Tibial artery (tissue), 4 donors: ENCODE measurements at regions not wholly inside any gene's neighbourhood (a gene's known extent, or its start where the extent isn't known, plus 50 kb on each side); places are given as distances from the start of the nearest gene placed in this dataset.

Experiments
- DNase-seq, 2 donors: peaks; one replicate each; pipeline ENCODE4 v3.0.0-alpha.2; 2019
- H3K27ac ChIP-seq, 2 donors: fragments of 200-600 bp; sonication (generic) in 1 of 2; 1 replicate in 1 of 2; 2 replicates in 1 of 2; pipeline ENCODE4 v1.5.1; 2018 to 2019; ENCODE audit warnings: mild to moderate bottlenecking in 1 of 2
- H3K27me3 ChIP-seq, 2 donors: fragments of 200-600 bp; sonication (generic) in 1 of 2; one replicate each; pipeline versions ENCODE4 v1.5.1 to v1.6.0; 2016 to 2019
- H3K36me3 ChIP-seq, 3 donors: fragments of 200-600 bp; sonication (generic) in 2 of 3; one replicate each; pipeline ENCODE4 v1.5.1; 2016 to 2019; ENCODE audit warnings: mild to moderate bottlenecking in 2 of 3
- H3K4me1 ChIP-seq, 4 donors: fragments of 200-600 bp; sonication (generic) in 2 of 4; 1 replicate in 3 of 4; 2 replicates in 1 of 4; pipeline ENCODE4 v1.5.1; 2016 to 2019
- H3K4me3 ChIP-seq, 2 donors: fragments of 200-600 bp; sonication (generic) in 1 of 2; 1 replicate in 1 of 2; 2 replicates in 1 of 2; pipeline ENCODE4 v1.5.1; 2018 to 2019; ENCODE audit warnings: mild to moderate bottlenecking in 2 of 2
- H3K9me3 ChIP-seq, 3 donors: fragments of 200-600 bp; sonication (generic) in 1 of 3; one replicate each; pipeline ENCODE4 v1.5.1; 2016 to 2019
- intact Hi-C: fragments of 100-400 bp; cut with DNase I; formaldehyde crosslinking; loops from one replicate; pipeline ENCODE4 v1.15.0; 2023; ENCODE audit warnings: low total_unique reads
- TF ChIP-seq, protein P1 (sequence below), 2 experiments: fragments of 200-600 bp in 1 of 2; fragments of 450-650 bp in 1 of 2; IDR thresholded peaks; one replicate each; pipeline ENCODE4 v1.5.1; 2017 to 2019; ENCODE audit warnings: antibody characterized with exemption in 2 of 2, mild to moderate bottlenecking in 1 of 2, moderate library complexity in 1 of 2

DNA sequence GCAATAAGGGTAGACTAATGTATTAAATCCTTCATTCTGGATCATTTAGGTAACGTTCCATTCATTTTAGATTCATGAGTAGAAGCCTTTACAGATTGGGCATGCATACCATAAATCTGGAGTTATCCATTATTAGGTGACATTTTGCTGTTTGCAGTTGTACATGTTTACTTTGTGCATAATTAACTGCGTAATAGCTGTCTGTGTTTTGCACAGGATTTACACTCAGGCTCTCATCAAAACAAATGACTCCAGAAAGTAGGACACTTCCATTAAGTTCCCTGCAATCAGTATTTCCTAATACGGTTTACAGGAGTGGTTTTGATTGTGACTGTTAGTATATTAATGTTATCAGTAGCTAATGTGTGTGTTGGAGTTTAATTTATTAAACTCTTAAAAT, 997.4 kb downstream of the HACE1 start:
- H3K4me3 ChIP-seq: no peak overlapping the region
- intact Hi-C loops: no loop called here
- TF ChIP-seq, protein P1, sequence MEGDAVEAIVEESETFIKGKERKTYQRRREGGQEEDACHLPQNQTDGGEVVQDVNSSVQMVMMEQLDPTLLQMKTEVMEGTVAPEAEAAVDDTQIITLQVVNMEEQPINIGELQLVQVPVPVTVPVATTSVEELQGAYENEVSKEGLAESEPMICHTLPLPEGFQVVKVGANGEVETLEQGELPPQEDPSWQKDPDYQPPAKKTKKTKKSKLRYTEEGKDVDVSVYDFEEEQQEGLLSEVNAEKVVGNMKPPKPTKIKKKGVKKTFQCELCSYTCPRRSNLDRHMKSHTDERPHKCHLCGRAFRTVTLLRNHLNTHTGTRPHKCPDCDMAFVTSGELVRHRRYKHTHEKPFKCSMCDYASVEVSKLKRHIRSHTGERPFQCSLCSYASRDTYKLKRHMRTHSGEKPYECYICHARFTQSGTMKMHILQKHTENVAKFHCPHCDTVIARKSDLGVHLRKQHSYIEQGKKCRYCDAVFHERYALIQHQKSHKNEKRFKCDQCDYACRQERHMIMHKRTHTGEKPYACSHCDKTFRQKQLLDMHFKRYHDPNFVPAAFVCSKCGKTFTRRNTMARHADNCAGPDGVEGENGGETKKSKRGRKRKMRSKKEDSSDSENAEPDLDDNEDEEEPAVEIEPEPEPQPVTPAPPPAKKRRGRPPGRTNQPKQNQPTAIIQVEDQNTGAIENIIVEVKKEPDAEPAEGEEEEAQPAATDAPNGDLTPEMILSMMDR (IDR thresholded peaks at IDR 0.05): no peak
- H3K27me3 ChIP-seq: no peaks in the 10 kb centered on the region
- no peaks in the 10 kb centered on the region for H3K9me3 ChIP-seq
- no peaks in the 10 kb centered on the region for H3K4me1 ChIP-seq
- no peak for DNase-seq
- H3K27ac ChIP-seq: no peak overlapping the region
- H3K36me3 ChIP-seq: no peaks in the 10 kb centered on the region

DNA sequence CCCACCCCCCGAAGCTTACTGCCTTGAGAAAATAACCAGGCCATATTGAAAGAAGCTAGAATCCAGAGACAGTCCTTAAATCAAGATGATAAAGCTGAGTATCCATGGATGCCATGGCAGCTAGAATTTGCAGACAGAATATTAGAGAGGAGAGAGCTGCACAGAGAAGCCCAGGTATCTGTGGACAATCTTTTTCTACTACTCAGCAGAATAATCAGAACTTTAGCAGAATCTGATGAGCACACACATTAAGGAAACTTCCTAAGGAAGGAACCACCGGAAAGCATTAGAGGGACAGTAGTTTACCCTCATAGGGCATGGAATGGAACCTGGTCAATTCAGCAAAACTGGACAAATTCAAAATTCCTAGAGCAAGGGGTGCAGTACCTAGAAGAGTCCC, 1001.7 kb downstream of the HACE1 start:
- DNase-seq: no peak
- no peaks in the 10 kb centered on the region for H3K9me3 ChIP-seq
- no peak overlapping the region for H3K4me3 ChIP-seq
- TF ChIP-seq, protein P1 (IDR thresholded peaks at IDR 0.05): no peak
- intact Hi-C loops: no loop called here
- no peaks in the 10 kb centered on the region for H3K4me1 ChIP-seq
- H3K27ac ChIP-seq: no peak overlapping the region
- H3K27me3 ChIP-seq: no peaks in the 10 kb centered on the region
- no peaks in the 10 kb centered on the region for H3K36me3 ChIP-seq

DNA sequence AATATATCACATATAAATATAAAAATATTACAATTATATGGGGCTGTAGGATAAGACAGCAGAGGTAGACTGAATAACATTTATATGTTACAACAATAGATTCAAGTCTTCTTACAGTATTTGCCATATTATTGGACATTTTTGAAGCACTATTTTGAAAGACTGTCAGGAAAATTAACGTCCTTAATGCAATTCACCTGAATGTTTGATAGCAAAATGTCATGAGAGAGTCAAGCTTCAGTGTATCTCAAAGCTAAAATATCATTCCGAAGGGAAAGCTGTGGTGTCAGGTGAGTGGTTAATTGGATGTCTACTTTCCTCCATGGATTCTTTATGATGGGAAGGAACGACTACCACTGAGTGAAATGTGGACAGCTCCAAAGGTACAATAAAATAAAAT, 1004.0 kb downstream of the HACE1 start:
- Histone ChIP-seq H3K27ac (no peak overlapping the region), H3K4me3 (no peak overlapping the region), H3K36me3 (no peaks in the 10 kb centered on the region), H3K9me3 (no peaks in the 10 kb centered on the region), H3K4me1 (no peaks in the 10 kb centered on the region), H3K27me3 (no peaks in the 10 kb centered on the region)
- intact Hi-C loops: no loop called here
- TF ChIP-seq, protein P1 (IDR thresholded peaks at IDR 0.05): no peak
- DNase-seq: no peak

DNA sequence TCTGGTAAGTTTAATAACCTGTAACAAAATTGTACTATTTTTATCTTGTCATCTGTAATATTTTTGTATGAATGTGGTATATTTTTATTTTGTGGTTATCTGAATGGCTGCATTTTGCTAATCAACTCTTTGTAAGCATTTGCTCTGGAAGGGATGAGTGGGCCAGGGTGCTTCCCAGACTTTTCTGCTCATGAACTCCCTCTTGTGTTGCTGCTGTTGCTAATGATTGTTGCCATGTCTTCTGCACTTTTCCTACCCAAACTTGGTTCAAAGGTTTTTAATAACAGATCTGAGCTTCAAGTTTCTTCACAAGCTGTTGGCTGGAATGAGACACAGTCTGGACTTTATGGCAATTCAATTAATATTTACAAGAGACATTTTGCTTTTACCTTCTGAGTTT, 1005.7 kb downstream of the HACE1 start:
- no peaks in the 10 kb centered on the region for H3K9me3 ChIP-seq
- no peak overlapping the region for H3K4me3 ChIP-seq
- no peaks in the 10 kb centered on the region for H3K27me3 ChIP-seq
- H3K36me3 ChIP-seq: no peaks in the 10 kb centered on the region
- intact Hi-C loops: no loop called here
- H3K4me1 ChIP-seq: no peaks in the 10 kb centered on the region
- H3K27ac ChIP-seq: no peak overlapping the region
- DNase-seq: no peak
- TF ChIP-seq, protein P1 (IDR thresholded peaks at IDR 0.05): no peak

DNA sequence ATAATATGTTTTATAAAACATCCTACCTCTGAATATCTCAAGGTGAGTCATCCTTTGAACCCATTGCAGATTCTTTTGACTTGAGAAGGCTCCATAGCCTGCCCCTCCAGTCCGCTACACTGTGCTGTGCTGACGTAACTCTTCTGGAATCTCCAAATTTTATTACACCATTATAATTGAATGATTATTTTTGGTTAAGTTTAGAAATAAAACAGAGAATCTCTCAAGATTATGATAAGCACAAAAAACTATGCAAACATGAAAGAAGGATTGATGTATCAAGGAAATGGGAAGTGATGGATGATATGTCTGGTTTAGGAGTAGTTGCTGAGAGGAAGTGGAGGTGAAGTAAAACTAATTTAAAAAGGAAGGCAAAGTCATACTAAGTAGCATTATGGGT, 1021.3 kb downstream of the HACE1 start:
- intact Hi-C loops: no loop called here
- Histone ChIP-seq H3K4me1 (no peaks in the 10 kb centered on the region), H3K4me3 (no peak overlapping the region), H3K27ac (no peak overlapping the region), H3K36me3 (no peaks in the 10 kb centered on the region), H3K27me3 (no peaks in the 10 kb centered on the region), H3K9me3 (no peaks in the 10 kb centered on the region)
- DNase-seq: no peak
- TF ChIP-seq, protein P1 (IDR thresholded peaks at IDR 0.05): no peak

DNA sequence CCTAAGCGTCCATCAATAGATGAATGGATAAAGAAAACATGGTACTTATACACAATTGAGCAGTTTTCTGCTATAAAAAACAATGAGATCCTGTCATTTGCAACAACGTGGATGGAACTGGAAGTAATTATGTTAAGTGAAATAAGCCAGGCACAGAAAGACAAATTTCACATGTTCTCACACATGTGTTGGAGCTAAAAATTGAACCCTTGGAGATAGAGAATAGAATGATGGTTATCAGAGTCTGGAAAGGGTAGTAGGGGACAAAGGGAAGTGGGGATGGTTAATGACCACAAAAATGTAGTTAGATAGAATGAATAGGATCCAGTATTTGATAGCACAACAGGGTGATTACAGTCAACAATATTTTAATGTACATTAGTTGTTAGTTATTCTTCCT, 1033.5 kb downstream of the HACE1 start:
- TF ChIP-seq, protein P1 (IDR thresholded peaks at IDR 0.05): no peak
- no peak overlapping the region for H3K27ac ChIP-seq
- H3K9me3 ChIP-seq: no peaks in the 10 kb centered on the region
- H3K27me3 ChIP-seq: no peaks in the 10 kb centered on the region
- DNase-seq: no peak
- intact Hi-C loops: no loop called here
- no peaks in the 10 kb centered on the region for H3K36me3 ChIP-seq
- H3K4me1 ChIP-seq: no peaks in the 10 kb centered on the region
- H3K4me3 ChIP-seq: no peak overlapping the region
